H1 (cell line): ENCODE measurements at regions not wholly inside any gene's neighbourhood (a gene's known extent, or its start where the extent isn't known, plus 50 kb on each side); places are given as distances from the start of the nearest gene placed in this dataset.

Experiments
- CTCF ChIA-PET: fragments of 300-600 bp; sonication (Branson Sonifier 250); formaldehyde crosslinking; loops from one replicate; lab custom pipeline; 2021; ENCODE audit not compliant: partially characterized antibody; lab: Charles Lee
- POLR2A ChIA-PET: fragments of 300-600 bp; sonication (Branson Sonifier 250); formaldehyde crosslinking; loops from one replicate; lab custom pipeline; 2021; ENCODE audit warnings: inconsistent platforms; ENCODE audit not compliant: partially characterized antibody; lab: Charles Lee
- DNase-seq, 2 experiments: peaks; one replicate each; pipeline versions ENCODE4 v3.0.0 to v3.0.0-alpha.2; 2010 to 2022; ENCODE audit warnings: low spot score in 2 of 2, low read depth in 1 of 2, mixed read lengths in 1 of 2
- FAIRE-seq: peaks from 2 replicates; lab custom pipeline; 2011; peaks lifted over from hg19 to GRCh38; lab: Jason Lieb, UNC
- H2AFZ ChIP-seq: 2 replicates; pipeline ENCODE4 v1.8.1; 2012; ENCODE audit warnings: low read length, inconsistent platforms
- H2AK5ac ChIP-seq: 2 replicates; pipeline ENCODE4 v1.6.1; 2013; ENCODE audit warnings: low read depth, low read length
- H2BK120ac ChIP-seq: replicated peaks from 2 replicates; pipeline ENCODE3; 2013; ENCODE audit warnings: low read depth, low read length, inconsistent platforms
- H2BK12ac ChIP-seq: 2 replicates; pipeline ENCODE4 v1.6.1; 2013; ENCODE audit warnings: low read depth, low read length
- H2BK15ac ChIP-seq: 2 replicates; pipeline ENCODE4 v1.6.1; 2013; ENCODE audit warnings: low read length
- H2BK20ac ChIP-seq: 2 replicates; pipeline ENCODE4 v1.6.1; 2013; ENCODE audit warnings: low read length
- H2BK5ac ChIP-seq: 2 replicates; pipeline ENCODE4 v1.6.1; 2013; ENCODE audit warnings: low read depth, low read length
- H3K14ac ChIP-seq: 2 replicates; pipeline ENCODE4 v1.6.1; 2013; ENCODE audit warnings: inconsistent platforms; ENCODE audit not compliant: insufficient read length
- H3K18ac ChIP-seq: 2 replicates; pipeline ENCODE4 v1.6.1; 2013; ENCODE audit warnings: low read length; ENCODE audit errors: extremely low read depth
- H3K23ac ChIP-seq: 2 replicates; pipeline ENCODE4 v1.6.1; 2013; ENCODE audit warnings: inconsistent platforms; ENCODE audit not compliant: insufficient read length
- H3K23me2 ChIP-seq: 2 replicates; pipeline ENCODE4 v1.6.1; 2013; ENCODE audit warnings: low read depth, low read length
- H3K27ac ChIP-seq: 2 replicates; pipeline ENCODE4 v1.6.1; 2011; ENCODE audit warnings: low read depth, low read length, inconsistent platforms
- H3K27me3 ChIP-seq, 4 experiments: replicated peaks in 1 of 4; 1 replicate in 1 of 4; 2 replicates in 3 of 4; pipeline versions ENCODE4 v1.6.1 to v1.8.1; 2011 to 2013; ENCODE audit warnings: low read length in 3 of 4, mild to moderate bottlenecking in 3 of 4, inconsistent platforms in 2 of 4, mixed read lengths in 2 of 4, moderate library complexity in 1 of 4; ENCODE audit not compliant: control insufficient read depth in 3 of 4, insufficient read depth in 3 of 4; ENCODE audit errors: extremely low read depth in 1 of 4
- H3K36me3 ChIP-seq, 4 experiments: 2 replicates each; pipeline versions ENCODE4 v1.6.1 to v1.8.1; 2011 to 2013; ENCODE audit warnings: mild to moderate bottlenecking in 4 of 4, low read length in 3 of 4, moderate library complexity in 2 of 4, control low read depth in 1 of 4, inconsistent platforms in 1 of 4; ENCODE audit not compliant: insufficient read depth in 4 of 4, control insufficient read depth in 2 of 4
- H3K4ac ChIP-seq: replicated peaks from 2 replicates; pipeline ENCODE3; 2013; ENCODE audit warnings: low read length, low read depth, mixed read lengths, inconsistent platforms; ENCODE audit not compliant: insufficient read length
- H3K4me1 ChIP-seq, 4 experiments: replicated peaks in 1 of 4; 1 replicate in 1 of 4; 2 replicates in 3 of 4; pipeline versions ENCODE4 v1.6.1 to v1.8.1; 2011 to 2013; ENCODE audit warnings: low read length in 3 of 4, inconsistent platforms in 2 of 4, mixed read lengths in 1 of 4; ENCODE audit not compliant: insufficient read depth in 4 of 4, control insufficient read depth in 3 of 4
- H3K4me2 ChIP-seq, 2 experiments: 2 replicates each; pipeline versions ENCODE4 v1.6.1 to v1.8.1; 2011 to 2013; ENCODE audit warnings: low read depth in 2 of 2, low read length in 2 of 2, control low read depth in 1 of 2, inconsistent platforms in 1 of 2, mild to moderate bottlenecking in 1 of 2; ENCODE audit not compliant: insufficient read depth in 1 of 2
- H3K4me3 ChIP-seq, 4 experiments: fragments of 200-600, 300-600 bp in 1 of 4; sonication (generic), shearing (Covaris generic), sonication (Bioruptor Twin) in 1 of 4; 2 replicates each; pipeline versions ENCODE4 v1.5.1 to v1.8.1; 2011 to 2016; ENCODE audit warnings: low read length in 4 of 4, low read depth in 3 of 4, control low read depth in 2 of 4, inconsistent platforms in 2 of 4, mild to moderate bottlenecking in 2 of 4, mixed read lengths in 1 of 4, moderate library complexity in 1 of 4; ENCODE audit not compliant: insufficient read depth in 2 of 4; ENCODE audit errors: extremely low read depth in 1 of 4
- H3K56ac ChIP-seq: replicated peaks from 2 replicates; pipeline ENCODE3; 2013; ENCODE audit warnings: low read depth, mild to moderate bottlenecking, mixed read lengths, low read length, inconsistent platforms; ENCODE audit not compliant: insufficient read length
- H3K79me1 ChIP-seq: 2 replicates; pipeline ENCODE4 v1.6.1; 2013; ENCODE audit warnings: low read depth, low read length, control low read depth
- H3K79me2 ChIP-seq, 2 experiments: 2 replicates each; pipeline versions ENCODE4 v1.6.1 to v1.8.1; 2012 to 2013; ENCODE audit warnings: low read length in 2 of 2, mild to moderate bottlenecking in 2 of 2, inconsistent platforms in 1 of 2; ENCODE audit not compliant: insufficient read depth in 2 of 2, control insufficient read depth in 1 of 2
- H3K9ac ChIP-seq, 4 experiments: replicated peaks in 1 of 4; 1 replicate in 1 of 4; 2 replicates in 3 of 4; pipeline versions ENCODE4 v1.6.1 to v1.8.1; 2011 to 2013; ENCODE audit warnings: low read depth in 3 of 4, low read length in 3 of 4, control low read depth in 2 of 4, mild to moderate bottlenecking in 2 of 4, moderate library complexity in 2 of 4, inconsistent platforms in 1 of 4; ENCODE audit errors: extremely low read depth in 1 of 4
- H3K9me3 ChIP-seq, 2 experiments: 2 replicates each; pipeline versions ENCODE4 v1.6.1 to v1.8.1; 2012 to 2013; ENCODE audit warnings: mild to moderate bottlenecking in 2 of 2, moderate library complexity in 2 of 2, control low read depth in 1 of 2, inconsistent platforms in 1 of 2, low read depth in 1 of 2, low read length in 1 of 2, mixed read lengths in 1 of 2; ENCODE audit not compliant: insufficient read depth in 2 of 2
- H4K20me1 ChIP-seq, 2 experiments: replicated peaks in 1 of 2; 2 replicates each; pipeline versions ENCODE3 to v1.8.1; 2011 to 2013; ENCODE audit warnings: inconsistent platforms in 2 of 2, low read length in 2 of 2, mild to moderate bottlenecking in 1 of 2; ENCODE audit not compliant: insufficient read depth in 2 of 2, control insufficient read depth in 1 of 2
- H4K5ac ChIP-seq: 2 replicates; pipeline ENCODE4 v1.6.1; 2013; ENCODE audit warnings: low read length, low read depth, mixed read lengths, inconsistent platforms; ENCODE audit not compliant: insufficient read length
- H4K8ac ChIP-seq: 2 replicates; pipeline ENCODE4 v1.8.0; 2013; ENCODE audit warnings: mild to moderate bottlenecking, moderate library complexity, low read length, inconsistent platforms; ENCODE audit not compliant: insufficient read depth; ENCODE audit errors: extremely low read depth
- H4K91ac ChIP-seq: replicated peaks from 2 replicates; pipeline ENCODE3; 2013; ENCODE audit warnings: low read length, mixed read lengths, inconsistent platforms; ENCODE audit not compliant: insufficient read length
- CEBPB ChIP-seq: IDR thresholded peaks from 2 replicates; pipeline ENCODE4 v1.6.1; 2012; ENCODE audit warnings: low read depth, low read length
- POLR2A ChIP-seq, 2 experiments: IDR thresholded peaks; 1 replicate in 1 of 2; 2 replicates in 1 of 2; pipeline ENCODE4 v1.6.1; 2011; ENCODE audit warnings: low read depth in 2 of 2, low read length in 2 of 2, mild to moderate bottlenecking in 2 of 2; ENCODE audit errors: control extremely low read depth in 1 of 2
- SIN3A ChIP-seq, 2 experiments: IDR thresholded peaks in 1 of 2; conservative IDR thresholded peaks in 1 of 2; 2 replicates each; pipeline ENCODE4 v1.6.1; 2011 to 2012; ENCODE audit warnings: low read length in 2 of 2, improper control_type of control experiment in 1 of 2, low read depth in 1 of 2, mild to moderate bottlenecking in 1 of 2
- WGBS, 2 experiments: shearing (Covaris generic) in 1 of 2; methylation state at CpG; one replicate each; pipeline versions ENCODE4 v1.1.6 to v1.1.7; 2013 to 2015; ENCODE audit warnings: low lambda C conversion rate in 2 of 2, mixed read lengths in 2 of 2, inconsistent platforms in 1 of 2, low coverage in 1 of 2, missing lambda C conversion rate in 1 of 2; ENCODE audit not compliant: insufficient replicate concordance in 2 of 2, insufficient coverage in 1 of 2, insufficient read length in 1 of 2; ENCODE audit errors: extremely low coverage in 1 of 2, missing lambda C conversion rate in 1 of 2; 5-methylcytosine and 5-hydroxymethylcytosine counted together

GRCh38 chr2:7969756-7970515 is 711.9 kb upstream of the ID2 start:
- Histone ChIP-seq H2AFZ (no peak overlapping the region), H2BK120ac (no peak overlapping the region), H4K20me1 (no peaks in the 10 kb centered on the region), H2AK5ac (no peak overlapping the region), H2BK20ac (no peak overlapping the region), H3K23ac (no peak overlapping the region), H3K27ac (no peak overlapping the region), H3K4ac (no peak overlapping the region), H3K56ac (no peak overlapping the region), H3K79me2 (no peaks in the 10 kb centered on the region), H3K4me1 (peaks cover 0 to 5% (median 0%) of the 10 kb centered on the region in 4 experiments; a peak in 2 of 7 replicates), H3K79me1 (no peaks in the 10 kb centered on the region), H3K4me3 (no peak overlapping the region), H2BK15ac (no peak overlapping the region), H3K14ac (no peak overlapping the region), H3K9me3 (no peaks in the 10 kb centered on the region), H3K18ac (no peak overlapping the region), H3K9ac (no peak overlapping the region), H4K91ac (no peak overlapping the region), H4K8ac (no peak overlapping the region), H2BK5ac (no peak overlapping the region), H3K27me3 (no peaks in the 10 kb centered on the region; a peak in 1 of 7 replicates), H2BK12ac (no peak overlapping the region), H3K4me2 (no peak overlapping the region), H4K5ac (no peak overlapping the region), H3K36me3 (no peaks in the 10 kb centered on the region), H3K23me2 (no peaks in the 10 kb centered on the region)
- no peak for DNase-seq
- no peak for FAIRE-seq
- CTCF ChIA-PET = interaction anchor here (1.3 kb wide), 1 partner anchor 15 kb away, joined by 3 read pairs; no protein-coding TSS in a partner anchor
- POLR2A ChIA-PET = no interaction called here
- 96% methylated on average over 10 of the region's 10 CpGs; no CpG with 5 or more reads in 1 of the 2 experiments for WGBS, 2 experiments
- TF ChIP-seq POLR2A (IDR thresholded peaks at IDR 0.05; ENCODE audit: control extremely low read depth in 1 of 2, low read depth in 2 of 2, low read length in 2 of 2) (no peak), SIN3A (conservative IDR thresholded peaks at IDR 0.05 in 1 of 2, IDR thresholded peaks at IDR 0.05 in 1 of 2; ENCODE audit: low read depth in 1 of 2, low read length in 2 of 2) (no peak), CEBPB (no peak)
